K562 (cell line): ENCODE measurements at regions not wholly inside any gene's neighbourhood (a gene's known extent, or its start where the extent isn't known, plus 50 kb on each side); places are given as distances from the start of the nearest gene placed in this dataset.

Experiments used
- ATAC-seq: fragments of 200-7000 bp; cut with Tn5 transposase; 3 replicates; pipeline ENCODE4 v1.9.1; 2020; ENCODE audit warnings: moderate library complexity
- BruUV-seq: library from RNA; stranded (reverse); fragments of 400-500 nt; replicated peaks from 2 replicates; lab custom pipeline; 2021; lab: Mats Ljungman, UMichigan
- CTCF ChIA-PET: fragments of 300-600 bp; formaldehyde crosslinking; extraction: SDS; loops from one replicate; lab custom pipeline; 2021; ENCODE audit warnings: low intra/inter-chr PET ratio; lab: Yijun Ruan, JAX
- POLR2A ChIA-PET: fragments of 300-600, 350-650 bp; sonication (Branson Sonifier 250); formaldehyde crosslinking; extraction: SDS; loops from one replicate; lab custom pipeline; 2021; ENCODE audit warnings: antibody characterized with exemption, inconsistent platforms; lab: Yijun Ruan, JAX
- DNase-seq, 4 experiments: peaks; one replicate each; pipeline versions ENCODE4 v3.0.0 to v3.0.0-alpha.2; 2011 to 2018; ENCODE audit warnings: low spot score in 3 of 4, mixed read lengths in 3 of 4; ENCODE audit errors: extremely low read depth in 1 of 4
- FAIRE-seq: peaks from 2 replicates; lab custom pipeline; 2011; peaks lifted over from hg19 to GRCh38; lab: Jason Lieb, UNC
- H2AFZ ChIP-seq: 2 replicates; pipeline ENCODE4 v1.6.0; 2011; ENCODE audit warnings: low read depth, low read length, control low read depth, inconsistent platforms
- H3K27ac ChIP-seq: fragments of 200-600 bp; 3 replicates; pipeline ENCODE4 v1.8.0; 2011; ENCODE audit warnings: low read depth, mild to moderate bottlenecking, control low read depth, inconsistent platforms, low read length, moderate library complexity, mixed read lengths; ENCODE audit errors: extremely low read depth
- H3K27me3 ChIP-seq, 2 experiments: fragments of 300-600 bp in 1 of 2; 2 replicates in 1 of 2; 3 replicates in 1 of 2; pipeline versions ENCODE4 v1.6.0 to v1.8.0; 2011; ENCODE audit warnings: inconsistent platforms in 2 of 2, low read length in 2 of 2, mild to moderate bottlenecking in 1 of 2, mixed read lengths in 1 of 2, moderate library complexity in 1 of 2; ENCODE audit not compliant: control insufficient read depth in 2 of 2, insufficient read depth in 2 of 2
- H3K36me3 ChIP-seq: fragments of 300-600 bp; 3 replicates; pipeline ENCODE4 v1.8.0; 2011; ENCODE audit warnings: mild to moderate bottlenecking, low read length, inconsistent platforms; ENCODE audit not compliant: control insufficient read depth, insufficient read depth
- H3K4me1 ChIP-seq, 2 experiments: fragments of 200-600 bp in 1 of 2; replicated peaks in 1 of 2; 2 replicates in 1 of 2; 3 replicates in 1 of 2; pipeline versions ENCODE4 v1.5.1 to v1.8.0; 2011; ENCODE audit warnings: inconsistent platforms in 2 of 2, low read length in 2 of 2, mild to moderate bottlenecking in 1 of 2, mixed read lengths in 1 of 2, moderate library complexity in 1 of 2; ENCODE audit not compliant: control insufficient read depth in 2 of 2, insufficient read depth in 2 of 2
- H3K4me2 ChIP-seq: 2 replicates; pipeline ENCODE4 v1.6.1; 2011; ENCODE audit warnings: low read length, control low read depth, inconsistent platforms, mixed read lengths; ENCODE audit not compliant: insufficient read depth
- H3K4me3 ChIP-seq: fragments of 200-600 bp; sonication (generic), shearing (Covaris generic); 2 replicates; pipeline ENCODE4 v1.5.1; 2016; ENCODE audit warnings: control low read depth, inconsistent platforms
- H3K79me2 ChIP-seq: fragments of 200-600 bp; 3 replicates; pipeline ENCODE4 v1.8.0; 2011; ENCODE audit warnings: low read length, inconsistent platforms; ENCODE audit not compliant: control insufficient read depth, insufficient read depth
- H3K9ac ChIP-seq, 2 experiments: 2 replicates each; pipeline versions ENCODE4 v1.6.0 to v1.6.1; 2011; ENCODE audit warnings: low read depth in 2 of 2, low read length in 2 of 2, control low read depth in 1 of 2, inconsistent platforms in 1 of 2, mild to moderate bottlenecking in 1 of 2, mixed read lengths in 1 of 2; ENCODE audit not compliant: insufficient read depth in 1 of 2
- H3K9me1 ChIP-seq: one replicate; pipeline ENCODE4 v1.6.0; 2011; ENCODE audit warnings: inconsistent platforms, mild to moderate bottlenecking, low read length, moderate library complexity; ENCODE audit not compliant: control insufficient read depth, insufficient read depth
- H3K9me3 ChIP-seq: replicated peaks from 2 replicates; pipeline ENCODE4 v1.5.1; 2011; ENCODE audit warnings: low read depth, low read length, inconsistent platforms; ENCODE audit not compliant: control insufficient read depth, insufficient read depth
- H4K20me1 ChIP-seq: replicated peaks from 2 replicates; pipeline ENCODE4 v1.6.1; 2011; ENCODE audit warnings: low read length, inconsistent platforms, mixed read lengths; ENCODE audit not compliant: control insufficient read depth, insufficient read depth
- CHD7 ChIP-seq: fragments of 200-600 bp; sonication (generic); IDR thresholded peaks from one replicate; pipeline ENCODE4 v1.6.1; 2012; ENCODE audit warnings: mild to moderate bottlenecking, low read depth, low read length, inconsistent platforms
- CSDE1 ChIP-seq, 2 experiments: fragments of 450-650 bp; IDR thresholded peaks; 2 replicates each; pipeline ENCODE4 v1.6.1; 2016; ENCODE audit warnings: mild to moderate bottlenecking in 1 of 2
- DDX20 ChIP-seq: fragments of 450-650 bp; IDR thresholded peaks from 2 replicates; pipeline ENCODE4 v1.6.1; 2016; ENCODE audit warnings: missing genetic modification characterization, low read depth, mild to moderate bottlenecking, missing compliant biosample characterization, moderate library complexity
- KAT7 ChIP-seq: sonication (generic); formaldehyde crosslinking; IDR thresholded peaks from 2 replicates; pipeline ENCODE4 v1.8.0; 2022; ENCODE audit warnings: missing genetic modification reagents, mild to moderate bottlenecking, borderline replicate concordance
- NFATC3 ChIP-seq: fragments of 450-650 bp; IDR thresholded peaks from 2 replicates; pipeline ENCODE4 v1.6.1; 2017; ENCODE audit warnings: mild to moderate bottlenecking
- SMARCB1 ChIP-seq: IDR thresholded peaks from 2 replicates; pipeline ENCODE4 v1.6.1; 2011; ENCODE audit warnings: improper control_type of control experiment, low read depth; ENCODE audit not compliant: insufficient read length
- SRF ChIP-seq, 2 experiments: fragments of 250-450, 450-650 bp in 1 of 2; sonication (Bioruptor Pico) in 1 of 2; sonication (generic) in 1 of 2; formaldehyde crosslinking; IDR thresholded peaks; 2 replicates each; pipeline versions ENCODE4 v1.5.0 to v1.5.1; 2020 to 2022; ENCODE audit warnings: mild to moderate bottlenecking in 1 of 2, missing genetic modification reagents in 1 of 2
- ZNF133 ChIP-seq: fragments of 250-450 bp; sonication (Bioruptor Pico); IDR thresholded peaks from 2 replicates; pipeline ENCODE4 v1.4.0; 2020; ENCODE audit warnings: mild to moderate bottlenecking
- ZNF184 ChIP-seq: sonication (generic); formaldehyde crosslinking; IDR thresholded peaks from 2 replicates; pipeline ENCODE4 v1.5.0; 2020; ENCODE audit warnings: missing genetic modification reagents
- ZNF197 ChIP-seq: fragments of 200-800 bp; sonication (Bioruptor generic); IDR thresholded peaks from 2 replicates; pipeline ENCODE4 v1.6.1; 2016; ENCODE audit warnings: low read depth, missing genetic modification characterization, missing compliant biosample characterization
- ZNF354B ChIP-seq: fragments of 250-450 bp; sonication (Bioruptor Pico); IDR thresholded peaks from 2 replicates; pipeline ENCODE4 v1.4.0; 2020
- ZNF77 ChIP-seq: fragments of 250-450 bp; sonication (Bioruptor Pico); IDR thresholded peaks from 2 replicates; pipeline ENCODE4 v1.5.0; 2020
- WGBS: fragments of 100-300 bp; shearing (Covaris generic); methylation state at CpG from one replicate; pipeline ENCODE4 v1.1.6; 2016; ENCODE audit warnings: low coverage, mixed read lengths; ENCODE audit not compliant: insufficient coverage; ENCODE audit errors: missing lambda C conversion rate; 5-methylcytosine and 5-hydroxymethylcytosine counted together
- in situ Hi-C: fragments of 300-500 bp; cut with MboI; formaldehyde crosslinking; loops from 4 replicates; pipeline ENCODE4 v1.15.0; 2018; ENCODE audit warnings: inconsistent platforms, mixed read lengths
- intact Hi-C: fragments of 100-400 bp; cut with micrococcal nuclease; formaldehyde crosslinking; loops from 2 replicates; pipeline ENCODE4 v1.14.2; 2022

- DNase-seq (no peak), ATAC-seq (no peak), FAIRE-seq (no peak)
- no peaks in the 10 kb centered on the region for H3K9me3 ChIP-seq
- H3K79me2 ChIP-seq, result no peaks in the 10 kb centered on the region
- H3K4me3 ChIP-seq, result no peak overlapping the region
- H3K9ac ChIP-seq, result no peak overlapping the region
- WGBS, result 1% methylated on average over 19 of the region's 29 CpGs
- intact Hi-C loops, result no loop called here
- H3K27ac ChIP-seq, result no peak overlapping the region
- peaks cover 0 to 8% of the 10 kb centered on the region in 2 experiments; a peak in 2 of 5 replicates for H3K27me3 ChIP-seq
- H4K20me1 ChIP-seq, result no peaks in the 10 kb centered on the region
- in situ Hi-C loops, result no loop called here
- no TSS peak for BruUV-seq
- no peak overlapping the region for H2AFZ ChIP-seq
- no peaks in the 10 kb centered on the region for H3K36me3 ChIP-seq
- H3K4me2 ChIP-seq, result no peak overlapping the region
- ChIA-PET CTCF (no interaction called here), POLR2A (no interaction called here)
- H3K4me1 ChIP-seq, result no peaks in the 10 kb centered on the region
- H3K9me1 ChIP-seq, result no peaks in the 10 kb centered on the region
- TF ChIP-seq SMARCB1, result no peak
- TF ChIP-seq KAT7 (CRISPR knock-in tag), result no peak
- no peak for TF ChIP-seq ZNF197
- TF ChIP-seq ZNF354B, result no peak
- TF ChIP-seq DDX20, result no peak
- no peak for TF ChIP-seq ZNF77 (CRISPR knock-in tag)
- TF ChIP-seq NFATC3, result no peak
- TF ChIP-seq CSDE1 (IDR thresholded peaks at IDR 0.05), result no peak
- TF ChIP-seq ZNF133 (CRISPR knock-in tag), result no peak
- no peak for TF ChIP-seq ZNF184 (CRISPR knock-in tag)
- TF ChIP-seq SRF (CRISPR knock-in tag; IDR thresholded peaks at IDR 0.05), result no peak
- TF ChIP-seq CHD7, result no peak
Observed at GRCh38 chr10:130485958-130486895, 350.0 kb downstream of the GLRX3 start.
